ENCODE measurements at regions not wholly inside any gene's neighbourhood (a gene's known extent, or its start where the extent isn't known, plus 50 kb on each side); places are given as distances from the start of the nearest gene placed in this dataset.

GRCh38 chr3:190773948-190774347 is 88.5 kb downstream of the GMNC start:
- no peak overlapping the region for H3K27ac ChIP-seq
- TF ChIP-seq CTCF (IDR thresholded peaks at IDR 0.05) (no peak), POLR2A (IDR thresholded peaks at IDR 0.05) (no peak)
- WGBS, 2 donors, result 85 to 91% methylated on average over 7 of the region's 7 CpGs
- H3K36me3 ChIP-seq (ENCODE audit: low read depth, missing control alignments), result no peaks in the 10 kb centered on the region
- no peaks in the 10 kb centered on the region for H3K4me1 ChIP-seq
- no peak for DNase-seq
- intact Hi-C loops (cut with DNase I; ENCODE audit: low total_unique reads), result no loop called here
- H3K27me3 ChIP-seq, result no peaks in the 10 kb centered on the region
- H3K9me3 ChIP-seq, result no peaks in the 10 kb centered on the region
- H3K4me3 ChIP-seq, result no peak overlapping the region

- H3K27me3 ChIP-seq, result no peaks in the 10 kb centered on the region
- no peaks in the 10 kb centered on the region for H3K36me3 ChIP-seq (ENCODE audit: low read depth, missing control alignments)
- H3K9me3 ChIP-seq, result no peaks in the 10 kb centered on the region
- 98 to 100% methylated on average over 2 of the region's 2 CpGs for WGBS, 2 donors
- H3K4me1 ChIP-seq, result no peaks in the 10 kb centered on the region
- TF ChIP-seq POLR2A (IDR thresholded peaks at IDR 0.05), result no peak
- TF ChIP-seq CTCF (IDR thresholded peaks at IDR 0.05), result no peak
- intact Hi-C loops (cut with DNase I; ENCODE audit: low total_unique reads), result no loop called here
- H3K27ac ChIP-seq, result no peak overlapping the region
- DNase-seq, result no peak
- H3K4me3 ChIP-seq, result no peak overlapping the region
These were observed 89.7 kb downstream of the GMNC start for GRCh38 chr3:190772831-190773230.

- TF ChIP-seq POLR2A (IDR thresholded peaks at IDR 0.05) (no peak), CTCF (IDR thresholded peaks at IDR 0.05) (no peak)
- no peaks in the 10 kb centered on the region for H3K27me3 ChIP-seq
- no peak overlapping the region for H3K27ac ChIP-seq
- H3K4me1 ChIP-seq, result no peaks in the 10 kb centered on the region
- WGBS, 2 donors, result 83 to 87% methylated on average over 3 of the region's 3 CpGs
- H3K36me3 ChIP-seq (ENCODE audit: low read depth, missing control alignments), result no peaks in the 10 kb centered on the region
- intact Hi-C loops (cut with DNase I; ENCODE audit: low total_unique reads), result no loop called here
- H3K4me3 ChIP-seq, result no peak overlapping the region
- H3K9me3 ChIP-seq, result no peaks in the 10 kb centered on the region
- no peak for DNase-seq
These were observed 93.6 kb downstream of the GMNC start for GRCh38 chr3:190768891-190769290.

- Histone ChIP-seq H3K27me3 (no peaks in the 10 kb centered on the region), H3K9me3 (no peaks in the 10 kb centered on the region), H3K36me3 (ENCODE audit: low read depth, missing control alignments) (no peaks in the 10 kb centered on the region), H3K4me1 (no peaks in the 10 kb centered on the region), H3K4me3 (no peak overlapping the region), H3K27ac (no peak overlapping the region)
- no peak for DNase-seq
- 85 to 94% methylated on average over 2 of the region's 2 CpGs for WGBS, 2 donors
- no peak for TF ChIP-seq POLR2A (IDR thresholded peaks at IDR 0.05)
- no peak for TF ChIP-seq CTCF (IDR thresholded peaks at IDR 0.05)
- intact Hi-C loops (cut with DNase I; ENCODE audit: low total_unique reads), result no loop called here
These were observed 94.6 kb downstream of the GMNC start for GRCh38 chr3:190767851-190768250.

- Histone ChIP-seq H3K4me1 (no peaks in the 10 kb centered on the region), H3K27me3 (no peaks in the 10 kb centered on the region), H3K4me3 (no peak overlapping the region), H3K27ac (no peak overlapping the region), H3K36me3 (ENCODE audit: low read depth, missing control alignments) (no peaks in the 10 kb centered on the region), H3K9me3 (no peaks in the 10 kb centered on the region)
- DNase-seq, result no peak
- no peak for TF ChIP-seq CTCF (IDR thresholded peaks at IDR 0.05)
- TF ChIP-seq POLR2A (IDR thresholded peaks at IDR 0.05), result no peak
- 84 to 87% methylated on average over 5 of the region's 5 CpGs for WGBS, 2 donors
- intact Hi-C loops (cut with DNase I; ENCODE audit: low total_unique reads), result no loop called here
These were observed 98.0 kb downstream of the GMNC start for GRCh38 chr3:190764231-190765134.
